ENCODE measurements at regions not wholly inside any gene's neighbourhood (a gene's known extent, or its start where the extent isn't known, plus 50 kb on each side); places are given as distances from the start of the nearest gene placed in this dataset.

DNA sequence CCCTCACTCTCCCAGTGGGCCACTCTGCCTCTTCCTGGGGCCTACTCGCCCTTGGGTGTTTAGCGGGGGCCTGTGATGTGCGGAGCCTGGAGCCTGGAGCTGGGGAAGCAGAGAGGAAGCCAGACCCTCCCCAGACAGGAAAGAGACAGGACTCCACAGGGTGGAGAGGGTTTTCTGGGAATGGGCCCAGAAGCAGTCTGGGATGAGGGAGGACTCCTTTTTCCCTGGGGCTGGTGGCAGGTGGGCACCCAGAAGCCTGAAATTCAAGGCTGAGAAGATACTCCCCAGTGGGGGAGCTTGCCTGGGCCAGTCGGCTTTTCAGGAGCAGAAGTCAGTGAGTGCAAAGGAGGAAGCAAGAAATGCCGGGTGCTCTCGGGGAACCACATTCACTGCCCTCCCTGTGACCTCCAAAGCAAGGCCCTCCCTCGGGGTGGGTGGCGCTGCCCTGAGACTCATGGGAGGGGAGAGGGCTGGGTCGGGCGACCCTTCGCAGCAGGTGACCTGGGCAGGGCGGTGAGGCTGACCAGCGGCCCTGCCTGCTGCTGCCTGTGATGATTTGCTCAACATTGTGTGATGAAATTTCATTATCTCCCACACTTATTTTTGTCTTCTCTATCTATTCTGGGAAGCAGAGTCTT lies 1377.4 kb downstream of the BRD1 start:
- Histone ChIP-seq H3K27me3 (ENCODE audit: insufficient read depth, low read length, poor library complexity, severe bottlenecking) (no peaks in the 10 kb centered on the region), H3K4me2 (ENCODE audit: low read depth, low read length, poor library complexity, severe bottlenecking) (no peak overlapping the region), H3K9me3 (ENCODE audit: insufficient read depth, low read depth, low read length) (peaks cover 24% of the 10 kb centered on the region), H3K9me2 (replicated peaks; ENCODE audit: low read depth, low read length) (no peaks in the 10 kb centered on the region), H3K36me3 (ENCODE audit: insufficient read depth, low read length) (no peaks in the 10 kb centered on the region), H2AFZ (ENCODE audit: low read length) (no peak overlapping the region), H3F3A (ENCODE audit: low read depth) (no peaks in the 10 kb centered on the region), H3K4me1 (ENCODE audit: insufficient read depth, low read length, poor library complexity, severe bottlenecking) (no peaks in the 10 kb centered on the region), H3K9ac (ENCODE audit: low read depth, low read length, poor library complexity, severe bottlenecking) (no peak overlapping the region), H3K4me3 (ENCODE audit: low read length, poor library complexity, severe bottlenecking) (no peak overlapping the region), H4K20me1 (ENCODE audit: insufficient read depth, low read length, poor library complexity, severe bottlenecking) (no peaks in the 10 kb centered on the region), H3K79me2 (ENCODE audit: insufficient read depth, low read length) (no peaks in the 10 kb centered on the region)
- no peak for TF ChIP-seq EZH2phosphoT487 (IDR thresholded peaks at IDR 0.05; ENCODE audit: borderline replicate concordance)
- TF ChIP-seq, protein P1, sequence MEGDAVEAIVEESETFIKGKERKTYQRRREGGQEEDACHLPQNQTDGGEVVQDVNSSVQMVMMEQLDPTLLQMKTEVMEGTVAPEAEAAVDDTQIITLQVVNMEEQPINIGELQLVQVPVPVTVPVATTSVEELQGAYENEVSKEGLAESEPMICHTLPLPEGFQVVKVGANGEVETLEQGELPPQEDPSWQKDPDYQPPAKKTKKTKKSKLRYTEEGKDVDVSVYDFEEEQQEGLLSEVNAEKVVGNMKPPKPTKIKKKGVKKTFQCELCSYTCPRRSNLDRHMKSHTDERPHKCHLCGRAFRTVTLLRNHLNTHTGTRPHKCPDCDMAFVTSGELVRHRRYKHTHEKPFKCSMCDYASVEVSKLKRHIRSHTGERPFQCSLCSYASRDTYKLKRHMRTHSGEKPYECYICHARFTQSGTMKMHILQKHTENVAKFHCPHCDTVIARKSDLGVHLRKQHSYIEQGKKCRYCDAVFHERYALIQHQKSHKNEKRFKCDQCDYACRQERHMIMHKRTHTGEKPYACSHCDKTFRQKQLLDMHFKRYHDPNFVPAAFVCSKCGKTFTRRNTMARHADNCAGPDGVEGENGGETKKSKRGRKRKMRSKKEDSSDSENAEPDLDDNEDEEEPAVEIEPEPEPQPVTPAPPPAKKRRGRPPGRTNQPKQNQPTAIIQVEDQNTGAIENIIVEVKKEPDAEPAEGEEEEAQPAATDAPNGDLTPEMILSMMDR (conservative IDR thresholded peaks at IDR 0.05; ENCODE audit: low read length) = no peak

DNA sequence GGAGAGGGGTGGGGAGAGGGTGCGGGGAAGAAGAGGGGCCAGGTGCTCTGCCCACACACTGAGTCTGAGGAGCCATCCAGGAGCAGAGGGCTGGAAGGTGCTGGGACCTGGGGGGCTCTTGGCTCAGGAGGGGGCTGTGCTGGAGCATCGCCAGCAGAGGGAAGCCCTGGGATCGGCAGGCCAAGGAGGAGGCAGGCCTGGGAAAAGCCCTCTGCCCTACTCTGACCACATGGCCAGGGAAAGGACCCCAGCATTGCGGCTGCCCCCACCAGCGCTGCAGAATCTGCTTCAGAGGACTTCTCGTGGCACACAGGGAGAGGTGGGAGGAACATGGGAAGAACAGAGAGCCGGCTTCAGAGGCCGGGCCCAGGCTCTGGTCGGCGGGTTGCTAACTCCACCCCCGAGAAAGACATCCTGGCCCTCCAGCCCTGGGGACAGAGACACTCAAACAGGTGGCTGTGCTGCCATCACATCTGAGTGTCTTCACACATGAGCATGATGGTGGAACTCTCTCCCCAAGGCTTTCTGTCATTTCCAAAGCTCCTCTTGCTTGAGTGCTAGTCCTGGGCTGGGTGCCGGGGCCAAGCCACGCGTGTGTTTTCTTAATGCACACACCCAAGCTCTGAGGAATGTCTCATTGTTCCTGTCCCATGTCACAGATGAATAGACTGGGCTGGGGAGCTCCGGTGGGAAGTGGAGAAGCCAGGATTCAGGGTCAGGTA lies 1378.0 kb downstream of the BRD1 start:
- Histone ChIP-seq H3K9me3 (ENCODE audit: insufficient read depth, low read depth, low read length) (peaks cover 27% of the 10 kb centered on the region), H3K9me2 (replicated peaks; ENCODE audit: low read depth, low read length) (no peaks in the 10 kb centered on the region), H2AFZ (ENCODE audit: low read length) (no peak overlapping the region), H3K4me2 (ENCODE audit: low read depth, low read length, poor library complexity, severe bottlenecking) (no peak overlapping the region), H3K27me3 (ENCODE audit: insufficient read depth, low read length, poor library complexity, severe bottlenecking) (no peaks in the 10 kb centered on the region), H3K4me3 (ENCODE audit: low read length, poor library complexity, severe bottlenecking) (no peak overlapping the region), H3K36me3 (ENCODE audit: insufficient read depth, low read length) (no peaks in the 10 kb centered on the region), H3F3A (ENCODE audit: low read depth) (no peaks in the 10 kb centered on the region), H3K79me2 (ENCODE audit: insufficient read depth, low read length) (no peaks in the 10 kb centered on the region), H3K9ac (ENCODE audit: low read depth, low read length, poor library complexity, severe bottlenecking) (no peak overlapping the region), H3K4me1 (ENCODE audit: insufficient read depth, low read length, poor library complexity, severe bottlenecking) (no peaks in the 10 kb centered on the region), H4K20me1 (ENCODE audit: insufficient read depth, low read length, poor library complexity, severe bottlenecking) (no peaks in the 10 kb centered on the region)
- no peak for TF ChIP-seq EZH2phosphoT487 (IDR thresholded peaks at IDR 0.05; ENCODE audit: borderline replicate concordance)
- TF ChIP-seq, protein P1 (conservative IDR thresholded peaks at IDR 0.05; ENCODE audit: low read length) = no peak

DNA sequence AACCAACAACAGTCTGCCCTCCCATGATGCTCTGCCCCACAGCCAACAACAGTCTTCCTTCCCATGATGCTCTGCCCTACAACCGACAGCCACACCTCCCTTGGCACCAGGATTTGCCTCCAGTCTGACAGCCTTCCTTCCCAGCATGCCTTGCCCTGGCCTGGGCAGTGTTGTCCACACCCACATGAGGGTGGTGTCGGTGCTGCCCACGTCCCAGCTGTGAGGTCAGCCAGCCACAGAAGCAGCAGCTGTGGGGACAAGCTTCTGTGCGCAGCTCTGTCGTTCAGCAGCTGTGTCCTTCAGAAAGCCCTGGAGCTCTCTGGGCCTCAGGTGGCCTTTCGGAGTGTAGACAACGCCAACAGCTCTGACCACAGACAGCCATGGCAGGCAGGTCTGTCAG lies 1378.9 kb downstream of the BRD1 start:
- Histone ChIP-seq H3K9me3 (ENCODE audit: insufficient read depth, low read depth, low read length) (peaks cover 27% of the 10 kb centered on the region), H3F3A (ENCODE audit: low read depth) (no peaks in the 10 kb centered on the region), H3K4me2 (ENCODE audit: low read depth, low read length, poor library complexity, severe bottlenecking) (no peak overlapping the region), H3K36me3 (ENCODE audit: insufficient read depth, low read length) (no peaks in the 10 kb centered on the region), H3K4me1 (ENCODE audit: insufficient read depth, low read length, poor library complexity, severe bottlenecking) (no peaks in the 10 kb centered on the region), H3K79me2 (ENCODE audit: insufficient read depth, low read length) (no peaks in the 10 kb centered on the region), H3K9ac (ENCODE audit: low read depth, low read length, poor library complexity, severe bottlenecking) (no peak overlapping the region), H3K27me3 (ENCODE audit: insufficient read depth, low read length, poor library complexity, severe bottlenecking) (no peaks in the 10 kb centered on the region), H4K20me1 (ENCODE audit: insufficient read depth, low read length, poor library complexity, severe bottlenecking) (no peaks in the 10 kb centered on the region), H2AFZ (ENCODE audit: low read length) (no peak overlapping the region), H3K4me3 (ENCODE audit: low read length, poor library complexity, severe bottlenecking) (no peak overlapping the region), H3K9me2 (replicated peaks; ENCODE audit: low read depth, low read length) (no peaks in the 10 kb centered on the region)
- TF ChIP-seq EZH2phosphoT487 (IDR thresholded peaks at IDR 0.05; ENCODE audit: borderline replicate concordance) = no peak
- TF ChIP-seq, protein P1 (conservative IDR thresholded peaks at IDR 0.05; ENCODE audit: low read length) = no peak
